K562 (cell line): ENCODE measurements at regions not wholly inside any gene's neighbourhood (a gene's known extent, or its start where the extent isn't known, plus 50 kb on each side); places are given as distances from the start of the nearest gene placed in this dataset.

ENCODE experiments used
- ATAC-seq: fragments of 200-7000 bp; cut with Tn5 transposase; 3 replicates; pipeline ENCODE4 v1.9.1; 2020; ENCODE audit warnings: moderate library complexity
- BruUV-seq: library from RNA; stranded (reverse); fragments of 400-500 nt; replicated peaks from 2 replicates; lab custom pipeline; 2021; lab: Mats Ljungman, UMichigan
- CTCF ChIA-PET: fragments of 300-600 bp; formaldehyde crosslinking; extraction: SDS; loops from one replicate; lab custom pipeline; 2021; ENCODE audit warnings: low intra/inter-chr PET ratio; lab: Yijun Ruan, JAX
- POLR2A ChIA-PET: fragments of 300-600, 350-650 bp; sonication (Branson Sonifier 250); formaldehyde crosslinking; extraction: SDS; loops from one replicate; lab custom pipeline; 2021; ENCODE audit warnings: antibody characterized with exemption, inconsistent platforms; lab: Yijun Ruan, JAX
- DNase-seq, 4 experiments: peaks; one replicate each; pipeline versions ENCODE4 v3.0.0 to v3.0.0-alpha.2; 2011 to 2018; ENCODE audit warnings: low spot score in 3 of 4, mixed read lengths in 3 of 4; ENCODE audit errors: extremely low read depth in 1 of 4
- FAIRE-seq: peaks from 2 replicates; lab custom pipeline; 2011; peaks lifted over from hg19 to GRCh38; lab: Jason Lieb, UNC
- H2AFZ ChIP-seq: 2 replicates; pipeline ENCODE4 v1.6.0; 2011; ENCODE audit warnings: low read depth, low read length, control low read depth, inconsistent platforms
- H3K27ac ChIP-seq: fragments of 200-600 bp; 3 replicates; pipeline ENCODE4 v1.8.0; 2011; ENCODE audit warnings: low read depth, mild to moderate bottlenecking, control low read depth, inconsistent platforms, low read length, moderate library complexity, mixed read lengths; ENCODE audit errors: extremely low read depth
- H3K27me3 ChIP-seq, 2 experiments: fragments of 300-600 bp in 1 of 2; 2 replicates in 1 of 2; 3 replicates in 1 of 2; pipeline versions ENCODE4 v1.6.0 to v1.8.0; 2011; ENCODE audit warnings: inconsistent platforms in 2 of 2, low read length in 2 of 2, mild to moderate bottlenecking in 1 of 2, mixed read lengths in 1 of 2, moderate library complexity in 1 of 2; ENCODE audit not compliant: control insufficient read depth in 2 of 2, insufficient read depth in 2 of 2
- H3K36me3 ChIP-seq: fragments of 300-600 bp; 3 replicates; pipeline ENCODE4 v1.8.0; 2011; ENCODE audit warnings: mild to moderate bottlenecking, low read length, inconsistent platforms; ENCODE audit not compliant: control insufficient read depth, insufficient read depth
- H3K4me1 ChIP-seq, 2 experiments: fragments of 200-600 bp in 1 of 2; replicated peaks in 1 of 2; 2 replicates in 1 of 2; 3 replicates in 1 of 2; pipeline versions ENCODE4 v1.5.1 to v1.8.0; 2011; ENCODE audit warnings: inconsistent platforms in 2 of 2, low read length in 2 of 2, mild to moderate bottlenecking in 1 of 2, mixed read lengths in 1 of 2, moderate library complexity in 1 of 2; ENCODE audit not compliant: control insufficient read depth in 2 of 2, insufficient read depth in 2 of 2
- H3K4me2 ChIP-seq: 2 replicates; pipeline ENCODE4 v1.6.1; 2011; ENCODE audit warnings: low read length, control low read depth, inconsistent platforms, mixed read lengths; ENCODE audit not compliant: insufficient read depth
- H3K4me3 ChIP-seq: fragments of 200-600 bp; sonication (generic), shearing (Covaris generic); 2 replicates; pipeline ENCODE4 v1.5.1; 2016; ENCODE audit warnings: control low read depth, inconsistent platforms
- H3K79me2 ChIP-seq: fragments of 200-600 bp; 3 replicates; pipeline ENCODE4 v1.8.0; 2011; ENCODE audit warnings: low read length, inconsistent platforms; ENCODE audit not compliant: control insufficient read depth, insufficient read depth
- H3K9ac ChIP-seq, 2 experiments: 2 replicates each; pipeline versions ENCODE4 v1.6.0 to v1.6.1; 2011; ENCODE audit warnings: low read depth in 2 of 2, low read length in 2 of 2, control low read depth in 1 of 2, inconsistent platforms in 1 of 2, mild to moderate bottlenecking in 1 of 2, mixed read lengths in 1 of 2; ENCODE audit not compliant: insufficient read depth in 1 of 2
- H3K9me1 ChIP-seq: one replicate; pipeline ENCODE4 v1.6.0; 2011; ENCODE audit warnings: inconsistent platforms, mild to moderate bottlenecking, low read length, moderate library complexity; ENCODE audit not compliant: control insufficient read depth, insufficient read depth
- H3K9me3 ChIP-seq: replicated peaks from 2 replicates; pipeline ENCODE4 v1.5.1; 2011; ENCODE audit warnings: low read depth, low read length, inconsistent platforms; ENCODE audit not compliant: control insufficient read depth, insufficient read depth
- H4K20me1 ChIP-seq: replicated peaks from 2 replicates; pipeline ENCODE4 v1.6.1; 2011; ENCODE audit warnings: low read length, inconsistent platforms, mixed read lengths; ENCODE audit not compliant: control insufficient read depth, insufficient read depth
- ATF3 ChIP-seq, 2 experiments: fragments of 450-650 bp in 1 of 2; sonication (generic) in 1 of 2; formaldehyde crosslinking in 1 of 2; IDR thresholded peaks in 1 of 2; conservative IDR thresholded peaks in 1 of 2; 2 replicates each; pipeline versions ENCODE4 v1.6.1 to v1.8.1; 2016 to 2023; ENCODE audit warnings: mild to moderate bottlenecking in 2 of 2, moderate library complexity in 2 of 2, inconsistent platforms in 1 of 2, missing genetic modification reagents in 1 of 2
- E2F4 ChIP-seq: sonication (generic); formaldehyde crosslinking; IDR thresholded peaks from 2 replicates; pipeline ENCODE4 v1.8.0; 2022; ENCODE audit warnings: mild to moderate bottlenecking, low read depth, missing genetic modification reagents
- HDAC3 ChIP-seq: fragments of 450-650 bp; IDR thresholded peaks from 2 replicates; pipeline ENCODE4 v1.6.1; 2018; ENCODE audit warnings: borderline replicate concordance, mild to moderate bottlenecking, moderate library complexity; ENCODE audit not compliant: partially characterized antibody
- KLF10 ChIP-seq: fragments of 250-450 bp; sonication (Bioruptor Pico); IDR thresholded peaks from 2 replicates; pipeline ENCODE4 v1.6.1; 2021; ENCODE audit warnings: matching md5 sums
- MEIS2 ChIP-seq: fragments of 450-650 bp; IDR thresholded peaks from 2 replicates; pipeline ENCODE4 v1.6.1; 2014; ENCODE audit warnings: mild to moderate bottlenecking; ENCODE audit not compliant: partially characterized antibody
- MYNN ChIP-seq, 2 experiments: sonication (generic); formaldehyde crosslinking in 1 of 2; IDR thresholded peaks; 2 replicates each; pipeline versions ENCODE4 v1.5.0 to v1.6.1; 2016 to 2020; ENCODE audit warnings: antibody characterized with exemption in 1 of 2, missing genetic modification reagents in 1 of 2
- NCOA1 ChIP-seq: fragments of 450-650 bp; IDR thresholded peaks from 2 replicates; pipeline ENCODE4 v1.6.1; 2016; ENCODE audit warnings: low read depth
- NCOR1 ChIP-seq: fragments of 450-650 bp; IDR thresholded peaks from 2 replicates; pipeline ENCODE4 v1.6.1; 2016; ENCODE audit warnings: mild to moderate bottlenecking, moderate library complexity
- NR2F6 ChIP-seq: fragments of 450-650 bp; formaldehyde crosslinking; IDR thresholded peaks from 2 replicates; pipeline ENCODE4 v1.4.0; 2020; ENCODE audit warnings: mild to moderate bottlenecking
- NR4A1 ChIP-seq, 2 experiments: fragments of 250-450 bp in 1 of 2; fragments of 450-650 bp in 1 of 2; sonication (Bioruptor Pico) in 1 of 2; IDR thresholded peaks; 2 replicates each; pipeline versions ENCODE4 v1.4.0 to v1.6.1; 2016 to 2020; ENCODE audit warnings: mild to moderate bottlenecking in 2 of 2, missing compliant biosample characterization in 1 of 2, missing genetic modification characterization in 1 of 2, moderate library complexity in 1 of 2
- PHB ChIP-seq: fragments of 250-450 bp; sonication (Bioruptor Pico); IDR thresholded peaks from 2 replicates; pipeline ENCODE4 v1.5.0; 2021
- PYGO2 ChIP-seq: fragments of 450-650 bp; IDR thresholded peaks from 2 replicates; pipeline ENCODE4 v1.6.1; 2016; ENCODE audit warnings: mild to moderate bottlenecking, missing genetic modification characterization, moderate library complexity, missing compliant biosample characterization
- SMARCC2 ChIP-seq: fragments of 450-650 bp; IDR thresholded peaks from 2 replicates; pipeline ENCODE4 v1.6.1; 2017; ENCODE audit warnings: antibody characterized with exemption, moderate library complexity, mild to moderate bottlenecking, low read depth
- SNRNP70 ChIP-seq: fragments of 200-400 bp; formaldehyde crosslinking; optimal IDR thresholded peaks from 2 replicates; pipeline ENCODE3; 2017; ENCODE audit warnings: low read depth, low read length
- ZFP1 ChIP-seq: fragments of 450-650 bp; formaldehyde crosslinking; IDR thresholded peaks from 2 replicates; pipeline ENCODE4 v1.4.0; 2020; ENCODE audit warnings: mild to moderate bottlenecking, mixed read lengths
- ZNF23 ChIP-seq: fragments of 250-450 bp; sonication (Bioruptor Pico); IDR thresholded peaks from 2 replicates; pipeline ENCODE4 v1.4.0; 2020; ENCODE audit warnings: mild to moderate bottlenecking
- WGBS: fragments of 100-300 bp; shearing (Covaris generic); methylation state at CpG from one replicate; pipeline ENCODE4 v1.1.6; 2016; ENCODE audit warnings: low coverage, mixed read lengths; ENCODE audit not compliant: insufficient coverage; ENCODE audit errors: missing lambda C conversion rate; 5-methylcytosine and 5-hydroxymethylcytosine counted together
- in situ Hi-C: fragments of 300-500 bp; cut with MboI; formaldehyde crosslinking; loops from 4 replicates; pipeline ENCODE4 v1.15.0; 2018; ENCODE audit warnings: inconsistent platforms, mixed read lengths
- intact Hi-C: fragments of 100-400 bp; cut with micrococcal nuclease; formaldehyde crosslinking; loops from 2 replicates; pipeline ENCODE4 v1.14.2; 2022

DNA sequence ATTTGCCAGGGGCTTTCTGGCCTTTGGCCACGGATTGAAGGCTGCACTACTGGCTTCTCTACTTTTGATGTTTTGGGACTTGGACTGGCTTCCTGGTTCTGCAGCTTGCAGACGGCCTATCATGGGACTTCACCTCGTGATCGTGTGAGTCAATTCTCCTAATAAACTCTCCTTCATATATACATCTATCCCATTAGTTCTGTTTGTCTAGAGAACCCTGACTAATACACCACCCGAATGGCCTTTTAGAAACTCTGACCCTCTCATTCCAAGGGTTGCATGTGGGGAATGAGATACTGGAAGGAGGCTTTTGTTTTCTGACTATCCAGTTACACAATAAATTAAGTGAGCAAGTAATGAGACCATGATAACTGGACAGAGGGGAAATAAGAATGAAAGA is 430.7 kb downstream of the CDH2 start (continued):
- no peak for TF ChIP-seq NR2F6
- TF ChIP-seq NCOA1 = no peak
- no peak for TF ChIP-seq NR4A1 (CRISPR knock-in tag; IDR thresholded peaks at IDR 0.05)
- no peak for TF ChIP-seq NR4A1 (tag; IDR thresholded peaks at IDR 0.05)
- TF ChIP-seq HDAC3 = no peak
- no peak for TF ChIP-seq NCOR1

DNA sequence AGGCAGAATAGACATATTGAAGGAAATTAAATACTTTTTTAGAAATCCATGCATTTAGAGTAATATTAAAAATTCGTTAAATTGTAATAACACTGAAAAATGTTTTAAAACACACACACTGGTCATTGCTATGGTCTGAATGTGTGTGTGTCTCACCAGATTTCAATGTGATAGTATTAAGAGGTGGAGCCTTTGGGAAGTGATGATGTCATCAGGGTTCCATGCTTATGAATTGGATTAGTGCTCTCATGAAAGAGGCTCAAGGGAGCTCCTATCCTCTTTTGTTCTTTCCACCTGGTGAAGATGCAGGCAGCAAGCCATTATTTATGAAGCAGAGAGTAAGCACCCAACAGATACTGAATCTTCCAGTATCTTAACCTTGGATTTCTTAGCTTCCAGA is 441.8 kb downstream of the CDH2 start:
- no peaks in the 10 kb centered on the region for H3K4me1 ChIP-seq
- no peak overlapping the region for H2AFZ ChIP-seq
- POLR2A ChIA-PET = no interaction called here
- no peak overlapping the region for H3K27ac ChIP-seq
- no peaks in the 10 kb centered on the region for H3K27me3 ChIP-seq
- DNase-seq = no peak
- H3K36me3 ChIP-seq = no peaks in the 10 kb centered on the region
- H3K9me1 ChIP-seq = no peaks in the 10 kb centered on the region
- H4K20me1 ChIP-seq = no peaks in the 10 kb centered on the region
- BruUV-seq = no TSS peak
- TF ChIP-seq ZNF23 = no peak
- TF ChIP-seq E2F4 (CRISPR knock-in tag) = no peak
- no peak for TF ChIP-seq MEIS2
- no peak for TF ChIP-seq SNRNP70
- no peak for TF ChIP-seq KLF10
- TF ChIP-seq PYGO2 = no peak
- TF ChIP-seq SMARCC2 = no peak
- TF ChIP-seq MYNN (IDR thresholded peaks at IDR 0.05) = no peak
- no peak for TF ChIP-seq MYNN (CRISPR knock-in tag; IDR thresholded peaks at IDR 0.05)
- TF ChIP-seq ATF3 (IDR thresholded peaks at IDR 0.05) = no peak
- TF ChIP-seq ATF3 (CRISPR knock-in tag; conservative IDR thresholded peaks at IDR 0.05) = no peak
- no peak for TF ChIP-seq NCOA1
- TF ChIP-seq ZFP1 (CRISPR knock-in tag) = no peak
- no peak for TF ChIP-seq PHB (CRISPR knock-in tag)
- TF ChIP-seq, all 486 proteins: peak for 0
- H3K79me2 ChIP-seq = no peaks in the 10 kb centered on the region
- no peaks in the 10 kb centered on the region for H3K9me3 ChIP-seq
- in situ Hi-C loops = no loop called here
- no peak overlapping the region for H3K9ac ChIP-seq
- H3K4me2 ChIP-seq = no peak overlapping the region
- intact Hi-C loops = no loop called here
- FAIRE-seq = no peak
- no peak overlapping the region for H3K4me3 ChIP-seq
- ATAC-seq = no peak
- 4% methylated on average over 1 of the region's 1 CpG for WGBS
- CTCF ChIA-PET = no interaction called here
